HG03575 (cell line): ENCODE measurements at regions not wholly inside any gene's neighbourhood (a gene's known extent, or its start where the extent isn't known, plus 50 kb on each side); places are given as distances from the start of the nearest gene placed in this dataset.

Source experiments
- ATAC-seq: cut with Tn5 transposase; IDR thresholded peaks from one replicate; pipeline ENCODE4 v1.9.1; 2021; ENCODE audit not compliant: unreplicated experiment, insufficient number of reproducible peaks, low FRiP score; ENCODE audit errors: extremely low read depth

DNA sequence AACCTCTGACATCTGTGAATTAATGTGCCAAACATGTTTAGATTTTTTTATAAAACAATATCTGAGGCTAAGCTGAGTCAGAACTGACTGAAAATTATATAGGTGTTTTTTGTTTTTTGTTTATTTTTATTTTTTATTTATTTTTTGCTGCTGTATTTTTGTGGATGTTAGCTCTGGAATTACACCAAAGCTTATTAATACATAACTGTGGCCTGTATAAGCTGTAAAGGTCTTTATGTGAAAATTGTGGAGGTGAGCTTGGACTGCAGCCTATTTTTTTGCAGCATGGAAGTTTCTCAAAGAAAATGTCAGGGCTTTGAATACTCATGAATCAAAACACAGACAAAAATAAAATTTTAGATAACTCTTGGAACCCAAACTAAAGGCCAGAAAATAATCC is 199.8 kb downstream of the CHRM3 start:
- no peak for ATAC-seq

DNA sequence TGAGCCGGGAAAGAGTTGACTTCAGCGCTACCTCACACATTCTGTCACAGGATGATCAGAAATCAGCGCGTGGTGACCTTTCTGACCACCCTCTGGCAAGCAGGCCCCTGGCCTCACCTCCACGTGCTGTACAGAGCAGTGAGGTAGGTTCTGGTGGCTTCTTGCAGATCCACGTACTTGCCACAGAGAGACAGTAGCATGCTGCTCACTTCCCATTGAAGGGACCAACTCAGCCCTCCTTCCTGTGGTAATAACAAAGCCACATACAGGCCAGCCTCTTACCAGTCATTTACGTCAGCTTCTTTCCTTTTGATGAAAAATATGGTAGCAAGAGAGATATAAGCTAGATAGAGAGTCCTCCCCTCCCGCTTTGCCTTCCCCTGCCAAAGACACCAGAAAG is 200.7 kb downstream of the CHRM3 start:
- ATAC-seq = no peak

DNA sequence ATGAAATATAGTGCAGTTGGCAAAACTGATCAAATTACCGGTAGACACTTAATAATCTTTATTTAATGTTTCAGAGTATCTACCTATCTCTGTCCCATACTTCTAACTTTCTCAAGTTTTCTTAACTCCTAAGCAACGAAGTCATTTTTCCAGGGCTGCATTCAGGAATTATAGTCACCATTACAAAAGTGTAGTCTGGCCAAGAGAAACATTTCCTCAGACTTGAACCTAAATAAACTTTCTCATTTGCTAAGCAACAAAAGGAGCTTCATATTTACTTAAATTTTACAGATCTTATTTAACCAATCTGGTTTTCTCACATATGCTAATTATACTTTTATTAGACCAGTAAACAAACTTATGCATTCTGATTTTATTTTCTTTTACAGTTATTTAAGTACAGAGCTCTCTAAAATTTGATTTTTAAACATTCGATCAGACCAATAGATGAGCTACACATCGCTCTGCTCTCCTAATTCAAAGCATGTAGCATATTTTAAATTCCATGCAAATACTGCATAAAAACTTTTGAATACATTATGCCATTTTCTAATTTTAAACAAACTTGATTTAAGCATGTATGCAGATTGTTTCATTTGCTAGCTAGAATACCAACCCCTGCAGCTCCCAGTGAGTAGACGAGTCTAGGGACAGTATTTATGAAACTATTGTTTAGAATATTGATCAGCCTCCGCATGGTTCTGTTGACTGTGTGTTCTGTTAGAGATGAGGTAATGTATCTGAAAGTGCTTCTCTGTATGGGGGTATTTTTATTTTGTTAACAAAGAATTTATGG is 201.4 kb downstream of the CHRM3 start:
- ATAC-seq = no peak

DNA sequence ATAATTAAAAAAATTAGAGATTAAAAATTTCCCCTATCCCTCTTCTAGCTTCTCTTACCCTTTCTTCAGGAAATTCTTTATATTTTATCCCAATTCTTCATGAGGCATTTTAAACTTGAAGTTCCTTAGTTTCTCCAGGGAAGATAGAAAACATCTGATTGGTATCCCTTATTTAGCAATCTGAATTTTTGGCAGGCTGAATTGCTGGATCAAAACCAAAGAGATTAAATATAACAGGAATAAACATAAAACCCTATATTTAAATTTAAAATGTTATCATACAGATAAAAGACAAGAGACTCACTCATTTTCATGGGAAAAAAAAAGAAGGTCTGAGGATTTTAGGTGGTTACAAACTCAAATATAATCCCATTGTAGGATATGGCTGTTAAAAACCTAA is 204.2 kb downstream of the CHRM3 start:
- ATAC-seq = no peak

DNA sequence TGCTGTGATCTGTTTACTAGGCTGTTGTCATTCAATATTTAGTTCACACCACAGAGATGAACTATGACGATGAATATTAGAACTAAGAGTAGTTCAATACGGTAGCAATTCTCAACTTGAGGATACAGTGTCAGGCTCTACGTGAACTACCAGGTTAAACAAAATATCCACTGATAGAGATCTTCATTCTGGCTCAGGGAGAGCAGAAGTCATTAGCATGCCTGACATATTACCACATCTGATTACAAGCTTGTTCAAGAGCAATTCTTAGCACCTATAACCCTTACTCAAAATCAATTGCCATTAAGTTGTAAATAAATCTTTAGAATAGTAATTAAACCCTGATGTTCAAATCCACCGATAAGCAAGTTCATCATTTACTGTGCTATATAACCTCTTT is 207.2 kb downstream of the CHRM3 start:
- no peak for ATAC-seq

DNA sequence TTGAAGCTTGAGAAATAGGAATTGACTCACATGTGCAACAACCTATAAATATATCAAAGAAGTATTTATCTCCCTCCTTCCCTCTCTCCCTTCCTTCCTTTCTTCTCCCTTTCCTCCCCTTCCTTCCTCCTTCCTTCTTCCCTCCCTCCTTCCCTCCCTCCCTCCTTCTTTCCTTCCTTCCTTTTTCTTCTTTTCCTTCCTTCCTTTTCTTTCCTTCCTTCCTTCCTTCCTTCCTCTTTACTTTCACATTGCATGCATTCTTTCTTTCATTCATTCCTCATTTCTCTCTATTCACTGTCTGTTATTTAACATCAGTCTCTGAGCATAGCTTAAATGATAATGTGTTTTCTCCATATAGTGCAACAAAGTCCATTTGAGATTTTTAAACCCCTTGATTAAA is 214.2 kb downstream of the CHRM3 start:
- no peak for ATAC-seq

DNA sequence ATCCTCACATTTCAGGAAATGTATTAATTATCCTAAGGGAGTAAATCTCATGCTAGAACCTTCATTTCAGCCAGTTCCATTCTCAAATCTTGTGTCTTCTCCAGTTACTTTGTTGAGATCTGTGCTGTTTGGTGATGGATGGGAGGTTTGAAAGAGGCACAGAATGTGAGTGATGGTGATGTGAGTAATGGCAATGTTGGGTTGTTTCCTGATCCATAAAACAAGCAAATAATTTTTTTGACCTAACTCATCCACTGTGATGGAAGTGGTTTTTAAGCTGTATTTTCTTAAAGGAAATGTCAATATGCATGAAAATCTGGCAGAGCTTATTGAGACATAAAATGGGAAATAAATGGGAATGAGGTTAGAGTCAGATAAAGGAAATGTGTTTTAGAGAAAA is 214.7 kb downstream of the CHRM3 start:
- no peak for ATAC-seq

DNA sequence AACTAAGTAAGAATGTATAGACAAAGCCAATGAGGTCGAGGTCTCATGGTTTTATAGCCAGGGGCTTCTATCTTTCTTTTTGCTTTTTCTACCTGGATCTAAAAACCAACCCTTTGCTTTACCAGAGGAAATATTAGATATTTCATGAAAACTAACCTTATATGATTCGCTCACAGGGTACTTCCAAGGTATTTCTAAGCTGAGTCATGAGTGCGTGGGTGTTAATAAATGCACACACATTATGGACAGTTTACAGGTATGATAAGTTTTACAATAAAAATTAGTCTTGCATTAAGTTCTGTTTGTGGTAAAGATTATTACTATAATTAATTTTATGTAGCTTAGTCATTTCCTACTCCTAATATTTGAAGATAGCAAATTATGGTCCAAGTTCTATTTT is 217.2 kb downstream of the CHRM3 start:
- no peak for ATAC-seq

DNA sequence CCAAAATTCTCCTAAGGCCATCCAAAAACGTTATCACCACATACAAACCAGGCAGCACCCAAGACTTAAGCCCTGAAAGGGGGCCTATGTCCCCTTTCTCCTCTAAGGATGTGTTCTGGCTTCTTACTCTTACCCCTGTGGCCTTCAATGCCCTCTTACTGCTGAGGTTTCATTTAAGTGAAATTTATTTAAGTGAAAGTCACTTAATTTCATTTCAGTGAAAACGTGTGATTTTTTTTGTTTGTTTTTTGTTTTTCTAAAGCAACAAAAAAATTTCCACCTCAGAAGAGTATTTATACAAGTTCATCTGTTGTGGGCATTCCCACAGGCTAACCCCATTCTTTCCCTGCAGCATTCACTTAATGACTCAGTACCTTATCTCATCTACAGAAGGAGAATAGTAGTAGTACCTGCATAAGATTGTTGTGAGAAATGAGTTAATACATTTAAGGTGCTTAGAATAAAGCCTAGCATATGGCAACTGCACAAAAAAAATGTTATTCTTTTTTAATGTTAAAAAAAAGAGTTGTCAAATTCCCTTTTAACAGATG is 220.6 kb downstream of the CHRM3 start:
- ATAC-seq = no peak

DNA sequence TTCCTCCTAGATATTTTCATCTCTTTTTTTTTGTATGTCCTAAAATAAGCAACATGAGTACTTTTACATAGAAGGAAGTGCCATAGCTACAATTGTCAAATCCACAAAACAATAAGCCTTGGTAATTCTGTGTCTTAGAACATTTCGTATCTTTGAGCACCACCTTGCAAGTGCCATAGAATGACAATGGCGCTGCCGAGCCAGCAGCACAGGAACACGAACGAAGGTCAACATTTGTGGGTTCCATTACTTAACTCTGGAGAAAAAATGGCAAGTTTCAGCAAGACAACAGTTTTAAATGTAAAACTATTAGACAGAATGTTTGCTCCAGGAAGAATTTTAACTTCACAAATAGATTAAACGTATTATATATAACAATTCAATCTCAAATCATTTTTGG is 222.1 kb downstream of the CHRM3 start:
- ATAC-seq = no peak

DNA sequence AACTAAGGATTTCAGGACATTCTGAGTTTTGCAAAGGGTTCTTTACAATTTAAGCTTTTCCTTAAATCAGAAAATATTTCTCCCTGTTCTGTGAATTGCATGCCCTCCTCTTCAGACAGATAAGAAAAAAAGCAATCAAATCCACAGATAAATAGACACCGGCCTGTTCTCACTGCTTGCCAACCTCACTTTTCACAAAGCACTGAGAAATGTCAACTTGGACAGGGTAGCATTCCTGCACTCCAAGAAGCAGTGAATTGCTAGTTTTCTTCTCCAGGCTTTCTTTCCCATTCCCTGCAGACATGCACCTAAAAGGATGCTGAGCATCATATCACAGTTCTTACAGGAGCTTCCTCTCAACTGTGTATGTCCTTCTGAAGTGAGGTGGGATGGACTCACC is 226.0 kb downstream of the CHRM3 start:
- ATAC-seq = no peak

DNA sequence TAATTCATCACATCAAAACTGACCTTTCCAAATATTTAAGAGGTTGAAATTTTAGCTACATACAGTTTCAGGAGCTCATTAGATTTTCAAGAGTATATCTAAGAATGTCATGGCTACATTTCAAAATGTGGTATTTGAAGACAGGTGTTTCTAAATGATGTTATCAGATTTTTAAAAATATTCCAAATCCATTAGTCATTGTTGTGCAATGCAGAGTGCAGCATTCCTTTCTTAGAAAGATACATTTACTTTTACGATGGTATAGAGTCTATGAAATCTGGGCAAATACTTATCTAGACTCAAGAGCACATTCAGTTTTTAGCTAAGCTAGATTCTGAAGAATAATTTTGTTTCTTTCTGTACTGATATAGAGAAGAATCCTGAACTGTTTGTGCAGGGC is 230.3 kb downstream of the CHRM3 start:
- no peak for ATAC-seq

DNA sequence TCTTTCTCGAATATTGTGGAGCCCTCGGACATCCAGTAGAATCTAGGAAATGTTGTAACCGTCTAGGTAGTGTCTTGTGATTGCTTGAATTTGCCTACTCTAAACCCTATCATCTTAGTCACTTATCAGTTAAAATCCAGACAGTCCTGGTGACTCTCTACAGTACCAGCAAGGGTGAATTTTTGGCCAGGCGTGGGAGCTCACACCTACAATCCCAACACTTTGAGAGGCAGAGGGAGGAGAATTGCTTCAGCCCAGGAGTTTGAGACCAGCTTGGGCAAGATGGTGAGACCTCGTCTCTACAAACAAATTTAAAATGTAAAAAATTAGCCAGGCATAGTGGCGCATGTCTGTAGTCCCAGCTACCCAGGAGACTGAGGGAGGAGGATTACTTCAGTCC is 230.9 kb downstream of the CHRM3 start:
- no peak for ATAC-seq

DNA sequence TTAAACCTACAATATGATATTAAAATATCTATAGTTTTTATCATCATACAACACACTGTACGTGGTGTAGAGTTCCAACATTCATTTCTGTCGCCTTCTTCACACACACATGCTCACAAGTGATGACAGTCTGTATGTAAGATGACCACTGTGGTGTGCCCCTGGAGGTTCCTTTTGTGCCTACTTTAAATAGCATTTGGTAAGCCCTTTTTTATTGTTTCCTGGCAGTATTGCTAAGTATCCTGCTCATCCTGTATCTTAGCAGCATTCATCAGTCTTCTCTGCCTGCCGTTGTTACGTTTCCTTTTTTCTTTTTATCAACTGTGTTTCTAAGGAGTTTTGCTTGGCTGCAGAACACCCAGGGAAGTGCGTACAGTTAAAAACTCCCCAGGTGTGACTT is 231.4 kb downstream of the CHRM3 start:
- no peak for ATAC-seq

DNA sequence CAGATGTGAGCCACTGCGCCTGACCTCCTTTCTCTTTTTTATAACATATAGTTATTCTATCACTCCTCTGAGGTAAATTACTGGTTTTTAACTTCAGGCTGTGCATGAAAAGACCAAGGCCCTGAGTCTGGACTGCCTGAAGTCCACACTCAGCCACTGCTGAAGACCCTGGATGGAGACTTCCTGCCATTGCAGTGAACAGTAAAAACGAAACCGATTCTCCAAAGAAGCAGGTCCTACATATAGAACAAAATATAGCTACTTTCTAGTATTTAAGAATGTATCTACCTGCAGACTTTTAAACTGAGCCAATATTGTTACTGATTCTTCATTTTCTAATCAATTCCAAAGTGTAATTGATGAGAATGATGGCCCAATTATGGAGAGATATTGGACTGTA is 232.8 kb downstream of the CHRM3 start:
- no peak for ATAC-seq

DNA sequence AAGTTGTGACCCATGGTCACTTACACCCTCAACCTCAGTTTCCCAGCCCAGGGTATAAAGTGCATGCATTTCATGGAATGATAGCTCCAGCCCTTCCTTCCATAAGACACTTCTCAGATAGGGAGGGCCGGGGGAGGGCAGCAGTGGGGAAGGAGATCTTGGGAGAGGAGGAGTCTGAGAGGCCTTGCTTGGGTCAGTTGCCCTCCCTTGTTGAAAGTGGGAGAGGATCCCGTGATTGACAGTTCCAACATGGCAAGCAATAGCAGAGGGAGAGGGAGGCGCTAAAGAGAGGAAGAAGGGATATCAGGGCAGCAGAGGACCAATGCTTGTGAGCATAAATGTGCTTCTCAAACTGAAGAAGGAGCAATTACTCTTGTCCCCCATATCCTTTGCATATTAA is 244.4 kb downstream of the CHRM3 start:
- no peak for ATAC-seq

DNA sequence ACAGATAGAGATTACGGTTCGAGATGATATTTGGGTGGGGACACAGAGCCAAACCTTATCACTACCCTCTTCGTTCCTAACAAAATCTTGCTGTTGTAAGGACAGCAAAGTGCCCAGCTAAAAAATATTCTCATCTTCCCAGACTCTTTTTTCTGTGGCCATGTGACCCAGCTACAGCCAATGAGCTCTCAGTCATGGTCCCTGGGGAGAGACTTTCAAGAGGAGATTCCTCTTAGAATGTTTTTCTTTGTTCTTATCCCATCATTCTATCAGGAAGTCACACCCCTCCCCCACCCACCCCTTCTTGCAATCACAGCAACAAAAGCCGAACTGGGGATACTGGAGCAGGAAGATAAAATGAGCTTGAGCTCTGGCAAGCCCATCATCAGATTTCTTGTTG is 247.1 kb downstream of the CHRM3 start:
- no peak for ATAC-seq

DNA sequence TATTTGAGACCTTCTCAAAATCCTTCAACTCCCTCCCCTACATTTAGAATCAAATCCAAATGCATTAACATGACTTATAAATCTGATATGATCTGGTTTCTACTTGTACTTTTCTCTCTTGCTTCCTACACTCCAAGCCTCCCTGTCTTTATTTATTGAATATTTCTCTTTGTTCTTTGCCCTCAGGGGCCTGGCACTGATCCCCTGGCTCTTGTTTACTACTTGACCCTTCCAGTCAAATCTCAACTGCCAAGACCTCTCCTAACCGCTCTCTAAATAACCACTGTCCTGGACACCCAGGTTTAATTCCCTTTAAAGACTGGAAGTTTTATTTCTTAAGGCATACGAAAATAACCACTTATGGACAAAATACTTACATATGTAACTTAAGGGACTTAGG is 248.9 kb downstream of the CHRM3 start:
- no peak for ATAC-seq

DNA sequence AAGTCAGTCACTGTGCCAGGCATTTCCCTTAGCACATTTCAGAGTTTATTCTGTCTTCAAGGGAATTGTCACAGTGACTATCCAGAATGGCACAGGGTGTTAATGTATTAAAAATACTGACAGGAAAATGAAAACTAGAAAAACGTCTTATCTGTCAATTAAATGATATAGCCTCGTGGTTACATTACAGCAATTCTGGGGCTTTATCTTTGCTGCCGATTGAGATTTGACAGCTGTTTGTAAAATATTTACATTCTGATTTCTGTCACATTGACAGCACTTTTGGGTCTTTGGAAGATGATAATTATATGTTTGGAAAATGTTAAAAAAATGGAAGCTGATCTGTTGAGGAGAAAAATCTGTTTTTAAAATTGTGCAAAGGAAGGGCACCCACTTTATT is 250.0 kb downstream of the CHRM3 start:
- no peak for ATAC-seq

DNA sequence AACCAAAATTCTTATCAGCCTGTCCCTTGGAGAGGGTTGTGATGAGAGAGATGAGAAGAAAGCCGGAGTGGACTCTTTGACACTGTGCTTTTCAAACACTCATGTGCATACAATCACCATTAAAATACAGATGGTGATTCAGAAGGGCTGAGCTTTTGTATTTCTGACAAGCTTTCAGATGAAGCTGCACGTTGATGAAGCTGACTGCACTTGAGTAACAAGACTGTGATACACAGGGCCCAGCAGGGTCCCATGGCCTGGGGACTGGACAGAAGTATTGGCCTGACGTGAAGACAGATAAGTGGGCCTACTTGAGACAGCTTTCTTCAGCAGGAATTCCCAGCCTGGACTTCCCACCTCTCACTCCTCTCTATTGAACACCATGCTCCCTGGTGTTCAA is 258.2 kb downstream of the CHRM3 start:
- ATAC-seq = no peak

DNA sequence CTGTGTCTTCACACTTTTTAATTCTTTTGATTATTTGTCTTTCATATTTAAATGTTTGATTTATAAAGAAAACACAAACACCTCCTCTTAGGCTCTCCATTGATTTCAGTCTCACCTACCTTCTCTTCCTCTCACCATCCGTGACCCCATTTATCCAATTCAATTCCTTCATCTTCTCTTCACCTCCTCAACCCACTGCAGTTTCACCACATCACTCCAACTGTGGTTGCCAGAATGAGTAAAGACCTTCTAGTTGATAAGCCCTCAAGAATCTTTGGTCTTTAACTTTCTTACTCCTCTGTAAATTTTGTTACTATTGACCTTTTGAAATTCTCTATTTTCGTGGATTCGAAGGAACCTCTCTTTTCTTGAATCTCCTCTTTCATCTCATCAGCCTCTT is 260.7 kb downstream of the CHRM3 start:
- ATAC-seq = no peak
